PC-3 (cell line): ENCODE measurements at regions not wholly inside any gene's neighbourhood (a gene's known extent, or its start where the extent isn't known, plus 50 kb on each side); places are given as distances from the start of the nearest gene placed in this dataset.
"Not testable (repeated sequence)": the region's sequence is repeated elsewhere in the genome, so short reads cannot be mapped to it uniquely, and the experiment has no call there.

Source experiments
- ATAC-seq: fragments of 200-7000 bp; cut with Tn5 transposase; 2 replicates; pipeline ENCODE4 v1.9.1; 2020; ENCODE audit warnings: mild to moderate bottlenecking, moderate library complexity
- BruUV-seq: library from RNA; stranded (reverse); fragments of 400-500 nt; replicated peaks from 2 replicates; lab custom pipeline; 2021; lab: Mats Ljungman, UMichigan
- CTCF ChIA-PET: fragments of 300-600 bp; sonication (Branson Sonifier 250); formaldehyde crosslinking; loops from one replicate; lab custom pipeline; 2022; ENCODE audit warnings: antibody characterized with exemption; lab: Charles Lee
- POLR2A ChIA-PET: fragments of 300-600 bp; sonication (Branson Sonifier 250); formaldehyde crosslinking; loops from one replicate; lab custom pipeline; 2022; ENCODE audit warnings: antibody characterized with exemption; ENCODE audit not compliant: unreplicated experiment; lab: Charles Lee
- DNase-seq: peaks from one replicate; pipeline ENCODE4 v3.0.0-alpha.2; 2015
- H2AFZ ChIP-seq: fragments of 300-600 bp; sonication (generic); 2 replicates; pipeline ENCODE4 v1.6.0; 2016; ENCODE audit warnings: antibody characterized with exemption, low read length
- H3F3A ChIP-seq: fragments of 300-600 bp; sonication (generic); one replicate; pipeline ENCODE4 v1.6.0; 2017; ENCODE audit warnings: antibody characterized with exemption, low read length, control low read depth, mild to moderate bottlenecking; ENCODE audit not compliant: unreplicated experiment
- H3K27ac ChIP-seq: fragments of 300-600 bp; sonication (generic); 2 replicates; pipeline ENCODE4 v1.5.1; 2016; ENCODE audit warnings: mild to moderate bottlenecking, low read length
- H3K27me3 ChIP-seq: fragments of 300-600 bp; sonication (generic); 2 replicates; pipeline ENCODE4 v1.6.1; 2016; ENCODE audit warnings: low read length, mixed read lengths
- H3K36me3 ChIP-seq: fragments of 300-600 bp; sonication (generic); 2 replicates; pipeline ENCODE4 v1.6.1; 2016; ENCODE audit warnings: low read depth, mixed run types, low read length, mixed read lengths
- H3K4me1 ChIP-seq: fragments of 300-600 bp; sonication (generic); 2 replicates; pipeline ENCODE4 v1.5.1; 2016; ENCODE audit warnings: low read length; ENCODE audit not compliant: insufficient read depth
- H3K4me2 ChIP-seq: fragments of 300-600 bp; sonication (generic); 2 replicates; pipeline ENCODE4 v1.6.0; 2016; ENCODE audit warnings: low read length
- H3K4me3 ChIP-seq: fragments of 300-600 bp; sonication (generic); 2 replicates; pipeline ENCODE4 v1.5.1; 2016; ENCODE audit warnings: mild to moderate bottlenecking, low read length, mixed read lengths
- H3K79me2 ChIP-seq: fragments of 300-600 bp; sonication (generic); 2 replicates; pipeline ENCODE4 v1.6.1; 2017; ENCODE audit warnings: low read length, mixed read lengths
- H3K9ac ChIP-seq: fragments of 300-600 bp; sonication (generic); 2 replicates; pipeline ENCODE4 v1.6.0; 2016; ENCODE audit warnings: mild to moderate bottlenecking, low read length
- H3K9me2 ChIP-seq: fragments of 300-600 bp; sonication (generic); replicated peaks from 2 replicates; pipeline ENCODE4 v1.6.1; 2016; ENCODE audit warnings: mixed run types, low read length, mixed read lengths
- H3K9me3 ChIP-seq: fragments of 300-600 bp; sonication (generic); 2 replicates; pipeline ENCODE4 v1.6.1; 2016; ENCODE audit warnings: low read length, mixed read lengths
- H4K20me1 ChIP-seq: fragments of 300-600 bp; sonication (generic); 2 replicates; pipeline ENCODE4 v1.6.1; 2016; ENCODE audit warnings: low read length, mixed read lengths
- CTCF ChIP-seq: fragments of 300-600 bp; sonication (generic); conservative IDR thresholded peaks from 2 replicates; pipeline ENCODE4 v1.5.1; 2017; ENCODE audit warnings: antibody characterized with exemption, low read depth, mild to moderate bottlenecking, low read length
- EZH2 ChIP-seq: fragments of 300-600 bp; sonication (generic); IDR thresholded peaks from one replicate; pipeline ENCODE4 v1.6.1; 2017; ENCODE audit warnings: antibody characterized with exemption, mild to moderate bottlenecking, low read length; ENCODE audit not compliant: unreplicated experiment
- EZH2phosphoT487 ChIP-seq: fragments of 300-600 bp; sonication (generic); IDR thresholded peaks from 2 replicates; pipeline ENCODE4 v1.6.1; 2018; ENCODE audit warnings: mild to moderate bottlenecking, antibody characterized with exemption, low read length, borderline replicate concordance
- intact Hi-C: fragments of 100-400 bp; cut with micrococcal nuclease; formaldehyde crosslinking; loops from 2 replicates; pipeline ENCODE4 v1.9.0; 2023

DNA sequence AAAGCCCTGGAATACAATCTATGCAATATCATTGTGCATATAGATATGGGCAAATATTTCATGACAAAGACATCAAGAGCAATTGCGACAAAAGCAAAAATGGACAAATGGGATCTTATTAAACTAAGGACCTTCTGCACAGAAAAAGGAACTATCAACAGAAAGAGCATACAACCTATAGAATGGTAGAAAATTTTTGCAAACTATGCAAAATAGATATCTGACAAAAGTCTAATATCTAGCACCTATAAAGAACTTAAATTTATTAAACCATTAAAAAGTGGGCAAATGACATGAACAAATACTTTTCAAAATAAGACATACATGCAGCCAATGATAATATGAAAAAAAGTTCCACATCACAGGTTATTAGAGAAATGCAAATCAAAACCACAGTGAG lies 312.9 kb downstream of the GLUD2 start:
- Histone ChIP-seq H3K9me2 (no peaks in the 10 kb centered on the region), H3K79me2 (no peaks in the 10 kb centered on the region), H3K36me3 (no peaks in the 10 kb centered on the region), H3K4me2 (no peak overlapping the region), H3K27ac (no peak overlapping the region), H3F3A (no peaks in the 10 kb centered on the region), H3K4me1 (no peaks in the 10 kb centered on the region), H3K9ac (no peak overlapping the region), H3K9me3 (no peaks in the 10 kb centered on the region), H3K27me3 (no peaks in the 10 kb centered on the region), H3K4me3 (no peak overlapping the region), H4K20me1 (no peaks in the 10 kb centered on the region), H2AFZ (no peak overlapping the region)
- POLR2A ChIA-PET: no interaction called here
- TF ChIP-seq EZH2 (no peak), EZH2phosphoT487 (no peak), CTCF (no peak)
- intact Hi-C loops: no loop called here
- DNase-seq (no peak), ATAC-seq (no peak)
- no TSS peak for BruUV-seq
- CTCF ChIA-PET: no interaction called here

DNA sequence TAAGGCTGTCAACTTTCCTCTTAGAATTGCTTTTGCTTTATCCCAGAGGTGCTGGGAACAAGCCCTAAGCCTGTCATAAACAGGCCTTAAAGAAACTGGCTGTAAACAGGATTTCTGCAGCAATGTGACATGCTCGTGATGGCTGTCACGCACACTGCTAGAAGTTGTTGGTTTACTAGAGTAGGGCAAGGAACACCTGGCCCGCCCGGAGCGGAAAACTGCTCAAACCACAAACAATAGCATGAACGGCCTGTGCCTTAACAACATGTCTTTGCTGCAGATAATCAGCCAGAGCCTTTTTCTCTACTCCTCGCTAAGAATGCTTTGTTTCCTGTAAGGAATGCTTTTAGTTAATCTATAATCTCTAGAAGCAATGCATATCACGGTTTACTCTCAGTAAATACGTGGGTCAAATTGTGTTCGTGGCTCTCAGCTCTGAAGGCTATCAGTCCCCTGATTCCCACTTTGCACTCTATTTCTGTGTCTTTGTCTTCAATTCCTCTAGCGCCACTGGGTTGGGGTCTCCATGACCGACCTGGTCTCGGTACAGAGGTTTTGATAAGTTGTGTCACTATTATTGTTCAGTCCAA lies 318.3 kb downstream of the GLUD2 start:
- TF ChIP-seq EZH2: no peak
- TF ChIP-seq EZH2phosphoT487: no peak
- TF ChIP-seq CTCF: no peak
- ChIA-PET CTCF (no interaction called here), POLR2A (no interaction called here)
- Histone ChIP-seq H3K4me3 (no peak overlapping the region), H3K9me2 (no peaks in the 10 kb centered on the region), H2AFZ (no peak overlapping the region), H3K27ac (no peak overlapping the region), H4K20me1 (no peaks in the 10 kb centered on the region), H3F3A (no peaks in the 10 kb centered on the region), H3K9me3 (no peaks in the 10 kb centered on the region), H3K79me2 (no peaks in the 10 kb centered on the region), H3K36me3 (no peaks in the 10 kb centered on the region), H3K9ac (no peak overlapping the region), H3K27me3 (no peaks in the 10 kb centered on the region), H3K4me1 (no peaks in the 10 kb centered on the region), H3K4me2 (no peak overlapping the region)
- DNase-seq (no peak), ATAC-seq (no peak)
- intact Hi-C loops: no loop called here
- BruUV-seq: no TSS peak

DNA sequence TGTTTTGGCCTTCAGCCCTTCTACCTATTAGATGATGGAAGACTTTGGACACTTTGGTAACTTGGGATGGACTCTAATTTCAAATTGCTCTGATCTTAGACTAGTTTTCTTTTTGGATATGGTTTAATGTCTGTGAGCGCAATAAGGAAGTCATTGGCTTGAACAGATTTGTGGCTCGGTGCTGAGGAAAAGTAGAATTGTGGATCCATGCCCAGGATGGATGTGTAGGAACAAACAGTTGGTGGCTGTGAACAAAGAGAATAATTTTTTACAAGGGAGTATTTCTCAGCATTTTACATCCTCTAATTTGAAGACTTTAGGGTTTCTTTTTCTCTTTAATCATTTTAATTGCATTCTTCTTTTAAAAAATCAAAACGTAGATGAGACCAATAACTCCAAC lies 327.1 kb downstream of the GLUD2 start:
- no peak for ATAC-seq

GRCh38 chrX:121381915-121382314 lies 334.5 kb downstream of the GLUD2 start:
- H3K27me3 ChIP-seq, H3K36me3 ChIP-seq, H3K9ac ChIP-seq, H3K4me1 ChIP-seq, POLR2A ChIA-PET, H4K20me1 ChIP-seq, BruUV-seq, DNase-seq, H3K27ac ChIP-seq, H3K4me2 ChIP-seq, H2AFZ ChIP-seq, H3K79me2 ChIP-seq, H3K9me3 ChIP-seq, intact Hi-C loops, ATAC-seq, H3K9me2 ChIP-seq, CTCF ChIA-PET, H3K4me3 ChIP-seq, H3F3A ChIP-seq: not testable (repeated sequence)

More for the DNA sequence above, 327.1 kb downstream of the GLUD2 start:
- Histone ChIP-seq H3K27ac (no peak overlapping the region), H3K79me2 (no peaks in the 10 kb centered on the region), H3K4me1 (no peaks in the 10 kb centered on the region), H3K4me2 (no peak overlapping the region), H3K4me3 (no peak overlapping the region), H2AFZ (no peak overlapping the region), H3K9me2 (no peaks in the 10 kb centered on the region), H3K27me3 (no peaks in the 10 kb centered on the region), H3F3A (no peaks in the 10 kb centered on the region), H3K9me3 (no peaks in the 10 kb centered on the region), H4K20me1 (no peaks in the 10 kb centered on the region), H3K9ac (no peak overlapping the region), H3K36me3 (no peaks in the 10 kb centered on the region)
- BruUV-seq: no TSS peak
- intact Hi-C loops: no loop called here
- ChIA-PET POLR2A (no interaction called here), CTCF (no interaction called here)
- DNase-seq: no peak
- TF ChIP-seq EZH2: no peak
- no peak for TF ChIP-seq CTCF
